SK-N-MC (cell line): ENCODE measurements at regions not wholly inside any gene's neighbourhood (a gene's known extent, or its start where the extent isn't known, plus 50 kb on each side); places are given as distances from the start of the nearest gene placed in this dataset.

Experiments
- DNase-seq: peaks from one replicate; pipeline ENCODE4 v3.0.0-alpha.2; 2011; ENCODE audit warnings: low read depth, low spot score
- H3K27ac ChIP-seq: fragments of 200-600 bp; sonication (generic); 2 replicates; pipeline ENCODE4 v1.5.1; 2016; ENCODE audit warnings: mixed run types
- H3K36me3 ChIP-seq: fragments of 200-600 bp; sonication (generic); 2 replicates; pipeline ENCODE4 v1.6.1; 2017; ENCODE audit warnings: antibody characterized with exemption, low read length, mixed read lengths; ENCODE audit not compliant: insufficient read depth
- H3K4me3 ChIP-seq: fragments of 200-600 bp; sonication (generic); 2 replicates; pipeline ENCODE4 v1.5.1; 2016
- H3K9ac ChIP-seq: fragments of 200-600 bp; sonication (generic); 2 replicates; pipeline ENCODE4 v1.8.0; 2017; ENCODE audit warnings: mixed run types, mixed read lengths; ENCODE audit not compliant: insufficient read length
- H3K9me3 ChIP-seq: fragments of 200-600 bp; sonication (generic); 2 replicates; pipeline ENCODE4 v1.6.1; 2017; ENCODE audit warnings: low read depth, mild to moderate bottlenecking, antibody characterized with exemption, low read length, moderate library complexity, mixed read lengths
- EZH2 ChIP-seq: fragments of 200-600 bp; sonication (generic); IDR thresholded peaks from one replicate; pipeline ENCODE4 v1.6.1; 2017; ENCODE audit warnings: antibody characterized with exemption
- FOXP2 ChIP-seq: optimal IDR thresholded peaks from 2 replicates; pipeline ENCODE3; 2011; ENCODE audit warnings: mild to moderate bottlenecking, moderate library complexity; ENCODE audit not compliant: insufficient read depth; ENCODE audit errors: extremely low read length, control extremely low read depth
- POLR2AphosphoS5 ChIP-seq: IDR thresholded peaks from 2 replicates; pipeline ENCODE4 v1.6.1; 2012; ENCODE audit warnings: mild to moderate bottlenecking, low read depth, low read length, borderline replicate concordance

- no peak overlapping the region for H3K4me3 ChIP-seq
- H3K27ac ChIP-seq: no peak overlapping the region
- H3K9me3 ChIP-seq: no peaks in the 10 kb centered on the region; the same call in 1 of the 2 replicates
- no peak for TF ChIP-seq POLR2AphosphoS5
- TF ChIP-seq FOXP2: no peak
- no peak for TF ChIP-seq EZH2
- no peaks in the 10 kb centered on the region for H3K36me3 ChIP-seq
- H3K9ac ChIP-seq: no peak overlapping the region
- no peak for DNase-seq
These were observed 66.5 kb upstream of the TLK1 start for GRCh38 chr2:171227066-171227782.

- Histone ChIP-seq H3K9me3 (no peaks in the 10 kb centered on the region; the same call in 1 of the 2 replicates), H3K27ac (no peak overlapping the region), H3K36me3 (no peaks in the 10 kb centered on the region), H3K4me3 (no peak overlapping the region), H3K9ac (no peak overlapping the region)
- TF ChIP-seq FOXP2 (no peak), EZH2 (no peak), POLR2AphosphoS5 (no peak)
- no peak for DNase-seq
These were observed 65.8 kb upstream of the TLK1 start for GRCh38 chr2:171226461-171226860.

- H3K9ac ChIP-seq: no peak overlapping the region
- H3K36me3 ChIP-seq: no peaks in the 10 kb centered on the region
- no peak overlapping the region for H3K27ac ChIP-seq
- H3K9me3 ChIP-seq: no peaks in the 10 kb centered on the region; the same call in 1 of the 2 replicates
- DNase-seq: no peak
- TF ChIP-seq POLR2AphosphoS5 (no peak), EZH2 (no peak), FOXP2 (no peak)
- H3K4me3 ChIP-seq: no peak overlapping the region
These were observed 65.3 kb upstream of the TLK1 start for GRCh38 chr2:171225989-171226388.

GRCh38 chr2:171225302-171225980 lies 64.7 kb upstream of the TLK1 start:
- Histone ChIP-seq H3K9me3 (no peaks in the 10 kb centered on the region; the same call in 1 of the 2 replicates), H3K9ac (no peak overlapping the region), H3K27ac (no peak overlapping the region), H3K4me3 (no peak overlapping the region), H3K36me3 (no peaks in the 10 kb centered on the region)
- DNase-seq: no peak
- TF ChIP-seq EZH2: no peak
- TF ChIP-seq POLR2AphosphoS5: no peak
- TF ChIP-seq FOXP2: no peak

GRCh38 chr2:171217330-171217729 lies 56.6 kb upstream of the TLK1 start:
- TF ChIP-seq FOXP2 (no peak), EZH2 (no peak), POLR2AphosphoS5 (no peak)
- no peaks in the 10 kb centered on the region for H3K36me3 ChIP-seq
- no peak overlapping the region for H3K4me3 ChIP-seq
- no peak overlapping the region for H3K9ac ChIP-seq
- H3K9me3 ChIP-seq: no peaks in the 10 kb centered on the region
- no peak overlapping the region for H3K27ac ChIP-seq
- no peak for DNase-seq

GRCh38 chr2:171216631-171217030 lies 55.9 kb upstream of the TLK1 start:
- no peak for DNase-seq
- Histone ChIP-seq H3K9ac (no peak overlapping the region), H3K27ac (no peak overlapping the region), H3K4me3 (no peak overlapping the region), H3K36me3 (no peaks in the 10 kb centered on the region), H3K9me3 (no peaks in the 10 kb centered on the region)
- TF ChIP-seq EZH2 (no peak), POLR2AphosphoS5 (no peak), FOXP2 (no peak)

GRCh38 chr2:171214093-171214492 lies 53.4 kb upstream of the TLK1 start:
- Histone ChIP-seq H3K9ac (no peak overlapping the region), H3K36me3 (no peaks in the 10 kb centered on the region), H3K4me3 (no peak overlapping the region), H3K27ac (no peak overlapping the region), H3K9me3 (no peaks in the 10 kb centered on the region)
- TF ChIP-seq FOXP2: no peak
- no peak for TF ChIP-seq EZH2
- TF ChIP-seq POLR2AphosphoS5: no peak
- no peak for DNase-seq

GRCh38 chr2:171210864-171211431 lies 50.3 kb upstream of the TLK1 start:
- Histone ChIP-seq H3K9ac (no peak overlapping the region), H3K9me3 (no peaks in the 10 kb centered on the region), H3K4me3 (no peak overlapping the region), H3K27ac (no peak overlapping the region), H3K36me3 (no peaks in the 10 kb centered on the region)
- TF ChIP-seq POLR2AphosphoS5 (no peak), FOXP2 (no peak)
- no peak for DNase-seq
